ENCODE measurements at regions not wholly inside any gene's neighbourhood (a gene's known extent, or its start where the extent isn't known, plus 50 kb on each side); places are given as distances from the start of the nearest gene placed in this dataset.

GRCh38 chr19:30320916-30321315 is 51.3 kb upstream of the ZNF536 start:
- no peak for TF ChIP-seq CTCF (IDR thresholded peaks at IDR 0.05; ENCODE audit: control insufficient read depth, insufficient read depth, low read depth, low read length, missing control alignments)
- no peak for DNase-seq (ENCODE audit: low read depth)
- H3K4me3 ChIP-seq (ENCODE audit: control insufficient read depth, low read depth, low read length): no peak overlapping the region
